Activated CD8-positive, alpha-beta memory T cell treated with anti-CD3 and anti-CD28 coated beads, Interleukin-2, amount 50 U/mL, for 48 hours (primary cell): ENCODE measurements at regions not wholly inside any gene's neighbourhood (a gene's known extent, or its start where the extent isn't known, plus 50 kb on each side); places are given as distances from the start of the nearest gene placed in this dataset.

ENCODE experiments used
- DNase-seq: peaks from one replicate; pipeline ENCODE4 v3.0.0-alpha.2; 2020

GRCh38 chr15:62878070-62878469, 164.5 kb upstream of the TPM1 start:
- DNase-seq, result no peak

DNA sequence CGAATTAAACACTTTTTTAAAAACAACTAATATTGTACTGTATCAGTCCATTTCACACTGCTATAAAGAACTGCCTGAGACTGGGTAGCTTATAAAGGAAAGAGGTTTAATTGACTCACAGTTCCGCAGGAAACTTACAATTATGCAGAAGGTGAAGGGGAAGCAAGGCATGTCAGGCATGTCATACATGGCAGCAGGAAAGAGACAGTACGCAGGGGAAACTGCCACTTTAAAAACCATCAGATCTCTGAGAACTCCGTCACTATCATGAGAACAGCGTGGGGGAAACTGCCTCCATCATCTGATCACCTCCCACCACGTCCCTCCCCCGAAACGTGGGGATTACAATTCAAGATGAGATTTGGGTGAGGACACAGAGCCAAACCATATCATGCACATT, 162.8 kb upstream of the TPM1 start:
- no peak for DNase-seq

GRCh38 chr15:62880278-62880677, 162.3 kb upstream of the TPM1 start:
- no peak for DNase-seq

GRCh38 chr15:62881056-62881455, 161.5 kb upstream of the TPM1 start:
- DNase-seq, result no peak

GRCh38 chr15:62883938-62884479, 158.5 kb upstream of the TPM1 start:
- no peak for DNase-seq

GRCh38 chr15:62886431-62887071, 156.0 kb upstream of the TPM1 start:
- DNase-seq, result no peak

DNA sequence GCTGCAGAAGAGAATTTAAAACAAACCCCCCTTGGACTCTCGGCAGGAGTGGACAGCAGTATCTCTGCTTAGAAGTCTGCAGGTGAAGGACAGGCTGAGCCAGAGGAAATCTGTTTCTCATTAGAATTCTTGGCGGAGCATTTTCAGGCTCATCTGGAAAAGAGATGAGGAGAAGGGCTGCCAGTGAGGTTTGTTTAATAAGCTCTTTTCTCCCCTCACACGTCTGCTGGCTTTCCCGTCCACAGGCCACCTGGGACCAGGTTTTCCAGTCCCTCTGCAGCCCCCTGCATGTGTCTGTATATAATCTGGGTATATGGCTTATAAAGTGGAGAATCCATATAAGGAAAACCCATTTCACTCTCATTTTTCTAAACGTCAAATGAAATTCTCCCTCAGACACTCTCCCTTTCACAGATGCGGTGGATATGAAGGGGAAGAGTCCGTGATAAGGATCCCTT, 155.4 kb upstream of the TPM1 start:
- DNase-seq, result no peak

DNA sequence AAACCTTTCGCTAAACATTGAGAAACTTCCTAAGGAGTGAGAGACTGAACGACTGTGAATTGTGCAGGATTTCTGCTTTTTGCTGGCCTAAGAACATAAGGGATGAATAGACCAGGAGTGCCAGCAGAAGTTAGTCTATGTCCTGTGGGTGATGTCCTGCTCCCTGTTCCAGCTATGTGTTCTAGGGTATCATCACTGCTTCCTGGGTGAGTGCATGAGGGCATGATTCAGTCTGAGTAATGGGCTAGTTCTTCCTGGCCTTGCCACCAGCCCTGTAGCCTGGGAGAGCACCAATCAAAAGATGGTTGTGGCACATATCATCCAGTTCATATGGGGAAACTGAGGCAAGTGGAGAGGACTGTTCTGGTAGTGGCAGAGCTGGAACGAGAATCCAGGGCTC, 153.9 kb upstream of the TPM1 start:
- DNase-seq, result no peak

GRCh38 chr15:62889141-62889661, 153.3 kb upstream of the TPM1 start:
- no peak for DNase-seq

- DNase-seq, result no peak
Measured at GRCh38 chr15:62889734-62890505, 152.6 kb upstream of the TPM1 start.

DNA sequence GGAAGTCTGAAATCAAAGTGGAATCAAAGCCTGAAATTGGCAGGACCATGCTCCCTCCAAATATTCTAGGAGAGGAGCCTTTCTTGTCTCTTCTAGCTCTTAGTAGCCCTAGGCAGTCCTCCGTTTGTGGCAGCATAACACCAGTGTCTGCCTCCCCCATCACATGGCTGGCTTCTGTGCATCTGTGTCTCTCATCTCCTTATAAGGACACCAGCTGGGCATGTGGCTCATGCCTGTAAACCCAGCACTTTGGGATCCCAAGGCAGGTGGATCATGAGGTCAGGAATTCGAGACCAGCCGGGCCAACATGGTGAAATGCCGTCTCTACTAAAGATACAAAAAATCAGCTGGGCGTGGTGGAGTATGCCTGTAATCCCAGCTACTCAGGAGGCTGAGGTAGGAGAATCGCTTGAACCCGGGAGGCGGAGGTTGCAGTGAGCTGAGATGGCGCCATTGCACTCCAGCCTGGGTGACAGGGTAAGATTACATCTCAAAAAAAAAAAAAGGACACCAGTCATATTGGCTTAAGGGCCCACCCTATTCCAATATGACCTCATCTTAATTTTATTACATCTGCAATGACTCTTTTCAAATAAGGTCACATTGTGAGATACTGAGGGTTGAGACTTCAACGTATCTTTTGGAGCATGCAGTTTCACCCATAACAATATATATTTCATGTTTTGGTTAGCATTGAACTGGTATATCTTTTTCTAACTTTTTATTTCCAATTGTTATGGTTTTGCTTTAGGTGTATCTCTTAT, 148.0 kb upstream of the TPM1 start:
- DNase-seq, result no peak

GRCh38 chr15:62895139-62895866, 147.2 kb upstream of the TPM1 start:
- no peak for DNase-seq

DNA sequence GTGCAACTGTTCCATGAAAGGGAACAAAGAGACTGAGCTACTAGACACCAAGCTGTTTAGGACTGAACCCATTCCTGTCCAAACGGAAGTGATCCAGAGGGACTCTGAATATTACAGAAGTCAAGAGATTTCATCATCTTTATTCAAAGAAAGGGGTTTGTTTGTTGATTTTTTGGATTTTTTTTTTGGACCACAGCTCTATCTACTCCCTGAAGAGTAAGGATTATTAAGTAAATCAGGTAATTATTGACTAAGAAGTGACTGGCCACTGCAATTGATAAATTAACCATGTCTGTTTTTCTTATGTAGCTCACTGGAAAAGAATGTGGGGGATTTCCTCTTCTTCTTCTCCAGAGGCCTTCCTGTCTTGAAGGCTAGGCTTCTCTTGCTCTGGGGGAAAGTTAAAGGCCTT, 146.6 kb upstream of the TPM1 start:
- no peak for DNase-seq

DNA sequence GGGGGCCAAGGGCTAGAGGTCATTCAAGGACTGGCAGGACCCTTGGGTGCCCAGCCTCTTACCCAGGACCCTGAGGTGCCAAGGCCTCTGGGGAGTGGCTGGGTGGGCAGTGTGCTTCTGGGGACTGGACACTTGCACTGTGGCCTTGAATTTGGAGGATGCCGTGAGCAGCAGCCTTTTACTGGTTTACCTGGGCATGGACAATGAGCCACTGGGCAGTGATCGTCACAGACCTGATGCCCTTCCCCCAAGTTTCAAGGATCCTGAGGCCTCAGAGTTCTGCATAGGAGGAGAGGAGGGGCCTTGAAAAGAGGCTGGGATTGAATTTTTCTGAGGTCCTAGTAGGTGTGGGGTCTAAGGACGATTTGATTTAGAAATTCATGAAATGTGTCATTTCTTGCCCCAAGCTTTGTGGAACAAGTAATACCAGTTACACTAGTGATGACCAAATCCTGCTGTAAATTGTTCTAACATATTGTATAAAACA, 146.1 kb upstream of the TPM1 start:
- no peak for DNase-seq

DNA sequence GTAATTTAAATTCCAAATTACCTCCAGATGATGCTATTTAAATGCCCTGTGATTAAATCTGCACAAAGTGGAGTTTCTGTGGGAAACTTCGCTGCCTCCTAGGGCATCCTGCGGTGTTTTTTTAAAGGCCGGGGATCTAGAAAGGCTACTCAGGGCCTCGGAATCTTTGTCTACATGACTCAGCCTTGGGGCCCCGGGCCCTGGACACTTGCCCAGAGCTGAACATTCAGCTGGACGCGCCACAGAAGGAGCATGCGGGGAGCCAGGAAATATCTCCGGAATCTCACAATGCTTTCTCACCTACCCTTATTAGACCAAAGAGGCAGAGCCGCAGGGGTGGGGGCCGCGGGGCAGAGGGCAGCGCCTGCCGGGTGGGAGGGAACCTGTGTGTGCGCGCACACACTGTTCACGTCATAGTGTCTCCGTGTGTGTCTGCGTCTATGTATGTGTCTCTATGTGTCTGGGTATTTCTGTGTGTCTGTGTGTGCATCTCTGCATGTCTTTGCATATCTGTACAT, 145.5 kb upstream of the TPM1 start:
- DNase-seq, result no peak

GRCh38 chr15:62897634-62898033, 144.9 kb upstream of the TPM1 start:
- no peak for DNase-seq

GRCh38 chr15:62899090-62899493, 143.5 kb upstream of the TPM1 start:
- no peak for DNase-seq

- DNase-seq, result no peak
Measured at GRCh38 chr15:62900071-62900802, 142.3 kb upstream of the TPM1 start.

DNA sequence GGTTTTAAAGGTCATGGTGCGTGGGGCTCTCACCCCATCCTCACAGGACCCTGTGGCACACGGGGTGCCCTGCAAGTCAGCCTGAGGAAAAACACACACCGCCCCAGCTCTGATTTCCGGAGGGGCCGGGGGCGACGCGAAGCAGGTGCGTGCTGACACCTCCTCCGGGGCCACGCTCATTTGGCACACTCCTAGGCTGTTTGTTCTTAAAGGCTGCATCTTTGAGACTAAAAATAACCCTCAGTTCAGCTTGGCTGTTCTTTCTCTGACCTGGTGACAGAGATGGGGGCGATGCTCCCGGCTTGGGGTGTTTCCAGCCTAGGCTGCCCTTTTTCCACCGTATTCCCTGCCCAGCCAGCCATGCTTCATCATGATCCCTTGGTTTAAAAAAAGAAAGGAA, 141.5 kb upstream of the TPM1 start:
- DNase-seq, result no peak

DNA sequence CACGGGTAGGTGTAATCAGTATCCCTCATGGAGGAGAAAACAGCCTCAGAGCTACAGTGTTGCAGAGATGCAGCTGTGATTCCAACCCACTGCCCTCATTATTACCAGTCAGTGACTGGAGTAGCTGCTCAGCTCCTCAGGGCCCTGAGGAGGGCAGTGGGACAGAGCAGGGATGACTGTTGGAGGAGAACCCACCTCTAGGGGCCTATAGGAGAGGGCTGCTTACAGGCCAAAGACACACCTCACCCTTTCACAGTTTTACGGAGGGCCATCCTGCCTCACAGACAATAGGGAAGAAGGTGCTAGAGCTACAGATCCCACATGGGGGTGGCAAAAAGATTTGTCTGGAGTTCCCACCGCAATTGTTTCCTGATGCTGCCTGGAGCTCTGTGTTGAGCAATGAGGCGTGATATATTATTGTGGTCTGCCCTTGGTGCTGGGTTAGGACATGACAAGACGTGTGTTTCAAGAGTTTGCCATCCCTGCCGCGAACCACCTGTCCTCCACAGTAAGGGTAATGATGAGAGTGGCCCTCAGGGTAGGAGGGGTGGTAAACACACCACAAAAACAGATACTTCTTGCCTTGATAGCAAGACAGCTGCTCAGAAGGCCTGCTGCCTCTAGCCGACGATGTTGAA, 140.5 kb upstream of the TPM1 start:
- DNase-seq, result no peak

DNA sequence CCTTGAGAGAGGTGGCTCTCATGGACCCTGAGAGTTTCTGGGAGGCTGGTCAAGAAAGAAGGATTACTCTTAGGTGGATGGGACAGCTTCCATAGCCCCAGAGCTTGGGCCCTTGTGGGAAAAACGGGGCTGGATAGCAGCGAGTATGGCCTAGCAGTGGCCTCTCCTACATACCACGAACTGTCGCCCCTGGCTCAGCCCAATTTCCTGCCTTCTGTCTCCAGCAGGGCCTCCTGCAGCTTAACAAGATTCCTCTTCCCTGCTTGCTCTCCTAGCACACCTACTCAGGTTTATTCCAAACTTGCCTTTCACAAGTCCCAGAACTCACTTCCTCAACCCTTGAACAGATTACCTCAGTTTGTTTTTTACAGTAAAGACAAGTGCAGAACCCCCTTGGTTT, 139.7 kb upstream of the TPM1 start:
- no peak for DNase-seq
